H1 (cell line): ENCODE measurements at regions not wholly inside any gene's neighbourhood (a gene's known extent, or its start where the extent isn't known, plus 50 kb on each side); places are given as distances from the start of the nearest gene placed in this dataset.

ENCODE experiments used
- JUND ChIP-seq: IDR thresholded peaks from 2 replicates; pipeline ENCODE4 v1.6.1; 2011; ENCODE audit warnings: mild to moderate bottlenecking, improper control_type of control experiment, low read length
- KDM1A ChIP-seq: fragments of 200-600, 300-600 bp; sonication (generic); IDR thresholded peaks from 2 replicates; pipeline ENCODE4 v1.7.1; 2016; ENCODE audit warnings: mild to moderate bottlenecking, low read length, borderline replicate concordance
- SP2 ChIP-seq: IDR thresholded peaks from 2 replicates; pipeline ENCODE4 v1.6.1; 2012; ENCODE audit warnings: mild to moderate bottlenecking, low read length, inconsistent platforms
- TAF1 ChIP-seq: IDR thresholded peaks from 2 replicates; pipeline ENCODE4 v1.6.1; 2011; ENCODE audit warnings: mild to moderate bottlenecking, low read depth, low read length

DNA sequence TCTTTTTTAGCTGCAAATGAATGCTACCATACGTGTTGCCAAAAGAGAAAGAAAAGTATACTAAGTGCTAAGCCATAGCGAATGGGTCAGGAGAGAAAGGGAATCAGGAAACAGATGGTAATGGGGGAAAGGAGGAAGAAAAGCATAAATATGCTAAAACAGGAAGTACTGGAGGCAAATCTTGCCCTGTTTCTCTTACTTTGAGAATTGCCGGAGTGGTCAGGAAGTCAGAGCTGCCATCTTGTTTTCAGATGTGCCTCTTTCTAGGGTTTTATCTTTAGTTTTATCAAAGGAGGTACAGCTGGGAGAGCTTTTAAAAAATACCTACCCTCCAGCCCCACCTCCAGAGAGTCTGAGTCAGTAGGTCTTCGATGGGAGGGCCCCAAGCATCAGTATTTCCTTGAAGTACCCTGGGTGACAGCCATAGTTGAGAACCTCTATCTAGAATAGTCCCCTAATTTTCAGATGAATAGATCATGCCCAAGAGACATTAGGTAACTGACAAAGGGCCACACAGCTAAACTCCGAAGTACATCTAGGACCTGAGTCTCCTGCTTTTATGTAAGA, 193.3 kb downstream of the CLIC5 start (continued):
- TF ChIP-seq KDM1A: no peak
- TF ChIP-seq SP2: no peak
- TF ChIP-seq JUND: no peak
- no peak for TF ChIP-seq TAF1
